HG02981 (cell line): ENCODE measurements at regions not wholly inside any gene's neighbourhood (a gene's known extent, or its start where the extent isn't known, plus 50 kb on each side); places are given as distances from the start of the nearest gene placed in this dataset.

ENCODE experiments used
- ATAC-seq: cut with Tn5 transposase; IDR thresholded peaks from one replicate; pipeline ENCODE4 v1.9.1; 2021; ENCODE audit warnings: mild to moderate bottlenecking, moderate library complexity; ENCODE audit not compliant: unreplicated experiment

- ATAC-seq: no peak
These were observed 51.3 kb downstream of the GADD45G start for GRCh38 chr9:89655990-89656657.

GRCh38 chr9:89657295-89657694 lies 52.5 kb downstream of the GADD45G start:
- no peak for ATAC-seq

- peak; percentile 62 for ATAC-seq
These were observed 53.0 kb downstream of the GADD45G start for GRCh38 chr9:89657765-89658164.

GRCh38 chr9:89658401-89658800 lies 53.6 kb downstream of the GADD45G start:
- ATAC-seq: no peak

- no peak for ATAC-seq
These were observed 54.1 kb downstream of the GADD45G start for GRCh38 chr9:89658931-89659330.

- ATAC-seq: no peak
These were observed 54.7 kb downstream of the GADD45G start for GRCh38 chr9:89659473-89659872.

GRCh38 chr9:89659891-89660685 lies 55.3 kb downstream of the GADD45G start:
- ATAC-seq: no peak

- no peak for ATAC-seq
These were observed 56.7 kb downstream of the GADD45G start for GRCh38 chr9:89661391-89661949.

- no peak for ATAC-seq
These were observed 57.3 kb downstream of the GADD45G start for GRCh38 chr9:89661956-89662717.

GRCh38 chr9:89662718-89663613 lies 58.2 kb downstream of the GADD45G start:
- ATAC-seq: no peak

- no peak for ATAC-seq
These were observed 58.8 kb downstream of the GADD45G start for GRCh38 chr9:89663614-89663970.

GRCh38 chr9:89664010-89664409 lies 59.2 kb downstream of the GADD45G start:
- no peak for ATAC-seq

- ATAC-seq: no peak
These were observed 60.1 kb downstream of the GADD45G start for GRCh38 chr9:89664896-89665329.

- ATAC-seq: no peak
These were observed 61.6 kb downstream of the GADD45G start for GRCh38 chr9:89666364-89666763.

- no peak for ATAC-seq
These were observed 62.1 kb downstream of the GADD45G start for GRCh38 chr9:89666950-89667349.

GRCh38 chr9:89667726-89668125 lies 62.9 kb downstream of the GADD45G start:
- ATAC-seq: no peak

- no peak for ATAC-seq
These were observed 63.5 kb downstream of the GADD45G start for GRCh38 chr9:89668216-89668865.

GRCh38 chr9:89668866-89669246 lies 64.0 kb downstream of the GADD45G start:
- ATAC-seq: no peak

GRCh38 chr9:89669361-89669842 lies 64.6 kb downstream of the GADD45G start:
- no peak for ATAC-seq

- no peak for ATAC-seq
These were observed 65.3 kb downstream of the GADD45G start for GRCh38 chr9:89670114-89670513.
